GM18870 (cell line): ENCODE measurements at regions not wholly inside any gene's neighbourhood (a gene's known extent, or its start where the extent isn't known, plus 50 kb on each side); places are given as distances from the start of the nearest gene placed in this dataset.

Experiments used
- ATAC-seq: cut with Tn5 transposase; IDR thresholded peaks from one replicate; pipeline ENCODE4 v1.9.1; 2021; ENCODE audit warnings: moderate library complexity; ENCODE audit not compliant: unreplicated experiment

DNA sequence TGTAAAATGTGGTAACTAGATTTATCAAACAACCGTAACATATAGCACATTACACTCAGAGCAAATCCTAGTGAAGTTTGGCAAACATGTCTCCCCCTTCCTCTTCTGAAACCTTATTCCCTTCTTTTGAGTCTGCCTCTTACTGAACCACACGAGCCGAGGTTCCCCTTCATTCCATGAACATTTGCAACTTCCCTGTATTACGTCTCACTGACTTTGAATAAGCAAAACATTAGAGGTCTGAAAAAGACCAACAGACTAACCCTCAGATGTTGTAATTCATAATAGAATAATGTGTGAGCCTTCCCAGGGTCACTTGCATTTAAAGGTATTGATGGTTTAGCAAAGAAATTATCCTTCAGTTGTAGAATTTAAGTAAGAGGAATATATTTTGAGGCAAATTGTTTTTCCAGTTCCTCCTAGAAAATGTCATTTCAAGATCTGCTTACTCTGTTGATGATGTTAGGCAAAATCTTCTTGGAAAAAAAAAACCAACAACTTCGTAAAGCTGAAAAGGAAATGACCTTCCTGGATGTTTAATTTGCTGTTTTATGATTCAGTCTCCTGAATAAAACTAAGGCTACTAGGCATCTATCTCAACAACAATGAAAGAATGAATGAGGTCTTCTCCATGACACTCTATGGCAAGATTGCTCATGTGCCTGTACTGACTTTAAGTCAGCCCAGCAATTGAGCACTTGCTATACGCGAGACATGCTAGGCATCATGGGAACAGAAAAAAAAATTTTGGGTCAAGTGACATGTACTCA lies 296.9 kb upstream of the NECTIN3 start:
- no peak for ATAC-seq

DNA sequence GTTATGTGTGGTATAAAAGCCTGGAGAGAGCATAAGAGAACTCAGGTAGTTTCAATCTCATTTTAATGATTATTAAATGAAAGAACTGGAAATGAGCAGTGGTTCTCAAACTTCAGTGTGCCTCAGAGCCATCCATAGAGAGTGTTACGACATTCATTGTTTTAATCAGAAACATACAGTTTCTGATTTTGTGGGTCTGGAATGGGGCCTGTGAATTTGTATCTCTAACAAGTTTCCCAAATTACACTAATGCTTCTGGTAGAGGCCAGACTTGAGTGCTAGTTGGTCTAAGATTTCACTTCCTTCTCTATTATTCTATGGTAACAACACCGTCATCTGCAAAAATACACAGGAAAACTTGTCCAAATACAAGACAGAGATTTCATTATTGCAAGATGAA lies 292.0 kb upstream of the NECTIN3 start:
- no peak for ATAC-seq

DNA sequence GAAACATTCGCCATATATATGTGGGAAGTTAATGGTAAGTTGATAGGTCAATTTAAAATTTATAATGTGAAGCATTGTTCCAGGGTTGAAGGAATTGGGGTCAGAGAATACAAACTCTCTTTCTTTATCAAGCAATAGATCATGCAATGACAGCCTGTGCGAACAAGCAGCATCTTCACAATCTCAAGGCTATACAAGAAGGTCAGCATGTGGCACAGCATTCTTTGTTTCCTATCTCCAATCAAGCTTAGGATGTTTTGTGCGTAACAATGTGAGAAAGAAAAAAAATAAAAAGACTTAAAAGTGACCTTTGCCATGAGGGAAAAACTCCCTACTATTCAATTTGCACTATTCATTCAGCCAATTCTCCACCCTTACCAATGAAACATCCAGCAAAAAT lies 288.1 kb upstream of the NECTIN3 start:
- no peak for ATAC-seq

DNA sequence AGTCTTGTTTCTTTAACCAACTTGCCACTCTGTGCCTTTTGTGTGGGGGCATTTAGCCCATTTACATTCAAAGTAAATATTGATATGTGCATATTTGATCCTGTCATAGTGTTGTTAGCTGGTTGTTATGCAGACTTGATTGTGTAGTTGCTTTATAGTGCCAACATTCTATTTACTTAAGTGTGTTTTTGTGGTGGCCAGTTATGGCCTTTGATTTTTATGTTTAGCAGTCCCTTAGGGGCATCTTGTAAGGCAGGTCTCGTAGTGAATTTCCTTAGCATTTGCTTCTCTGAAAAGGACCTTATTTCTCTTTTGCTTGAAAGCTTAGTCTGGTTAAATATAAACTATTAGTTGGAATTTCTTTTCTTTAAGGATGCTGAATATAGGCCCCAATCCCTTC lies 282.8 kb upstream of the NECTIN3 start:
- ATAC-seq, result no peak

DNA sequence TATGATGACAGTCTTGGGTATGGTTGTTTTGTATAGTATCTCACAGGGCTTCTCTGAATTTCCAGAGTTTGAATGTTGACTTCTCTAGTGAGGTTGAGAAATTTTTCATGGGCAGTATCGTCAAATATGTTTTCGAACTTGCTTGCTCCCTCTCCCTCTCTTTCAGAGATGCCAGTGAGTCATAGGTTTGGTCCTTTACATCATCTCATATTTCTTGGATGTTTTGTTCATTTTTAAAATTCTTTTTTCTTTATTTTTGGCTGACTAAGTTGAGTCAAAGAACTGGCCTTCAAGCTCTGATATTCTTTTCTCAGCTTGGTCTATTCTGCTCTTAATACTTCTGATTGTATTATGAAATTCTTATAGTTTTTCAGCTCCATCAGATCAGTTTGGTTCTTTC lies 282.3 kb upstream of the NECTIN3 start:
- ATAC-seq, result no peak

DNA sequence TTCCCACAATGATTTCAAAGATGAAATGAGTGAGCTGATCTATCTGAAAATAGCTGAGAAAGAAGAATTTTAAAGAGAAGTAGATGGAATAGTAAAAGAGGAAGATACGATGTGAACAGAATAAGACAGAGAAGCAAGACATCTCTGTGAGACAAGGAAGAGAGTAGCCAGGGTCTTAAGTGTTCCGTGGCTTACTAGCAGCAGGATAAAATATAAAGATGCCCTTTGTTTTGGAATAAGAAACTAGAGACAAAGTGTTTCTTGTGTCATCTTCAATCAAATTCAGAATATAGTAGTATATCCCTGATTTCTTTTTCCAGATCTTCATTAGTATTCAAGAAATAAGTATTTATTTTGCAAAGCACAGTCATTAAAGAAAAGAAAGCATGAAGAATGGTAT lies 281.0 kb upstream of the NECTIN3 start:
- ATAC-seq, result no peak

DNA sequence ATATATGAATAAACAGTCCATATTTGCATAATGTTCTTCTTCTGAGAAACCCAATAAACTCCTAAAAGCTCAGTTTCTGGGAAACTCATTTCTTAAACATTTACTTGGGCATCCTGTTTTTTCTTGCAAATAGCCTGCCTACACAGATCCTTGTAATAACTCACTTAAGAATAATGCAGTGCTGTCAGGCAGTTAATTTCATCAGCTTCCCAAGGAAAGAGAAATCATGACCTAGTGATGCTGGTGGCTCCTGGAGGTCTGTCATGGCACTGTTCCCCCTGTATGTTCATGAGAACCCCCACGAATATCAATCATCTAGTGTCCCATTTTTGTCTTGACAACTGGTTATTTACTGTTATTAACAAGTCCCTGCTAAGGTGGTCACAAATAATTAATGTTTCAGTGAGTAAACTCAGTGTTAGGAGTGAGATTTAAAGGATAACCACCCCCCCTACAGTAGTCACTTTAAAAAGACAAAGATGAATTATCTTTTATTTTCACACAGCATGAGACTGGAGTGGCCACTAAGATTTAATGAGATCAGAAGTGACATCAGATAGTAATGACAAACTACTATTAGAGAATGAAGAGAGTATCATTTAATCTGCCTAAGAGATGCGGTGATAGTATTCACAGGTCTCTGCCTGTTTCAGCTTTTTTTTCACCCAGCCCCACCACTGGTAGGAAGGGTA lies 279.5 kb upstream of the NECTIN3 start:
- ATAC-seq, result no peak

DNA sequence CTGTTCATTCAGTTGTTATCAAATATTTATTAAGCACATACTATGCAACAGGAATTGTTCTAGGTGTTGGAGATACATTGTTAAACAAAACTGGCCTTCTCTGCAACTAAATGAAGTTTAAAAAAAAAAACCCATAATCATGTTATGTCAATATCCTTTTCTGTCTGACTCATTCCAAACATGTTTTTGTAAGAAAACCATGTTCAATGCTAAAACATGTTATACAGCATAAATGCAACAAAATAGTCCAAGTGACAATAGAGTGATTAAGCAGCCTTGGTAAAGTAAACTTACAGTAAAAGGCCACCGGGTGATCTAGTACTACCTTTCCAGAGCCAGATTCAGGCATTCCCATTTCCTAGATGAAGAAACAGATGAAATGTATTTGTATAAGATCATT lies 278.0 kb upstream of the NECTIN3 start:
- ATAC-seq, result no peak

DNA sequence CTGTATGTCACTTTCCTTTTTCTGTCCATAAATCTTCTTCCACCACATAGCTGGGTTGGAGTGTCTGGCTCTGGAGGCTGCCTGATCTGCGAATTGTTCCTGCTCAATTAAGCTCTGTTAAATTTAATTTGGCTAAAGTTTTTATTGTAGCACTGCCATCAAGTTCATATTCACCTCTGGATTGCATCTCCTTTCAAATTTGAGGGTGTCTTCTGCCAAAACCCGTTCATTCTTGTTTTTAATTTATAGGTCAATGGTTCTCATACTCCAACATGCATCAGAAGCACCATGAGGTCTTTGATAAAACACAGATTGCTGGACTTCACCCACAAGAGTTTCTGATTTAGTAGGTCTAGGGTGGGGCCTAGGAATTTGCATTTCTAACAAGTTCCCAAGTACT lies 276.5 kb upstream of the NECTIN3 start:
- ATAC-seq, result no peak

DNA sequence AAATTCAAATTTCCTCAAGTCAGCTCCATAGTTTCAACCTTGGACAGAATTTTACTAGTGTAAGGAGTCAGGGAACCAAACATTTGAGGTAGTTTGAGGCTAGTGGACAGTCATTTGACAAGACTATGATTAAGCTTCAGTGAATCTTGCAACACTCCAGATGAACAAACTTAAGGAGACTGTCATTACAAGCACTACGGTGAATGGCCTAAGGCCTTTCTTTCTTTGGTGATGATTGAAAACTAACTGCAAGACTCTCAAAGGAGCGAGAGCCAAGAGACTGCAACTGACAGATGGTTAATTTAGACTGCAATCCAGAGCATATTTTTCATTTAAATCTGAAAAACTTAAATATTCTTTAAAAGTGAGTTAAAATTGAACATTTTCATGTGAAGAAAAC lies 272.3 kb upstream of the NECTIN3 start:
- no peak for ATAC-seq

DNA sequence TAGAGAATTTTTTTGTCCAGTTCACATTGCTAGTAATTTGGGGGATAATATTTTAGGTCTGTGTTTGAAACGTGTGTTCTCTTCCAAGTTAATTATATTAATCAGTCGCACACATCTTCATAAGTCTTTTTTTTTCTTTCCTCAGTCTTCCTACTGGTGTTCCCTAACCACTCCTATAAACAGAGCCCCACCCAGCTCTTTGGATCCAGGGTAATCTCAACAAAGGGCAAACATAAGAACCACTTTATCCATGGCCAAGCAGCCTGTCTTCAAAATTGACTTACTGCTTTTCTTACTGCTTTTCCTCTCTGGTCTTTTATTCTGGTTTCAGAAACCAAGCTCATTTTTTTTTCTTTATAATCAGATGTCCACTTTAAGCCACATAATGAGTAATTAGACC lies 266.8 kb upstream of the NECTIN3 start:
- ATAC-seq, result no peak

DNA sequence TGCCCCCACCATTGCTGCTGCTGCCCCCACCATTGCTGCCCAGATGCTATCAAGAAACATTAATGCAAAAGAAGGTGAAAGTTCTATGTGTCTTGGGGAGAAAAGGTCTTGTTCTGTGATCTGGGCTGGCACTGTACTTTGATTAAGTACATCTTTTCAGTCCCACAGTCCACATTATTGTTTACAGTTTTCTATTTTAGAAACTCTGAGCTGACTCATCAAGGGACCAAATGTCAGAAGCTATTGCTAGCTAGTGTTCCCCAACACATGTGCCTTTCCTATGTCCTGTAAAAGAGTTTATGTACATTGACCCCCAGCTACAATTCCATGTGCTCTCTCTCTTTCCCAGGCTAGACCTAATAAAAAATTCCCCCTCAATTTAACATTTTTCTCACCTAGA lies 264.7 kb upstream of the NECTIN3 start:
- no peak for ATAC-seq

DNA sequence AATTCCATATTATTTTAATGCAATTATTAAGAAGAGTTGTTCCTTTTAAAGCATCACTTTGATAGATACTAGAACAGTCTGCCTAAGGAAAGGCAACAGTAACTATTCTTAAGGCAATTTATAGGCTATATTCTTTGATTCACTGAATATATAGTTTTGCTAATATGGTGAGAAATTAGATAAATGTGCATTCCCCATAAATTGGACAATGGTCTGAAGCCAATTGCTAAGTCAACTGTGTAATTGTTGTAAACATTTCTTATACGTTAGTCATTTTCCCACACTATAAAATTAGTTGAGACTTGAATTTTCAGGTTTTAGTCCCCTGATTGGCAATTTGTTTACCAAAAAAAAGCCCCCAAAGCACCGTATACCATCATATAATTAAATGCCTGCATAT lies 263.0 kb upstream of the NECTIN3 start:
- no peak for ATAC-seq

DNA sequence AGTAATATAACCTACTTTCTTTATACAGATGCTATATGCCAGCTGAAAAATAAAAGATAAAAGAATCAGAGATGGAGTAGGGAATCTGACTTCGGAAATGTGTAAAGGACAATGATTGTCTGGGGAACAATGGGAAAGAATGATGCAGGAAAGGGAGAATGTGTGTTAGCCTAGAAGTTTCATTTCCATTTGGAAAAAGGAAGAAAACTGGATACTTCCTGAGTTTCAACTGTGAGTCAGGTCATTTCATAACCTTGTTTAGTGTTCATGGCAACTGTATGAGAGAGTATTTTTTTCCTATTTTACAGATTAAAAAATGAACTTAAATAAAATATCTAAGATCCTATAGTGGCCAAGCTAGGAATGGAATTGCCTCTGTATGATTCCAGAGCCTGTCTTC lies 261.3 kb upstream of the NECTIN3 start:
- no peak for ATAC-seq

DNA sequence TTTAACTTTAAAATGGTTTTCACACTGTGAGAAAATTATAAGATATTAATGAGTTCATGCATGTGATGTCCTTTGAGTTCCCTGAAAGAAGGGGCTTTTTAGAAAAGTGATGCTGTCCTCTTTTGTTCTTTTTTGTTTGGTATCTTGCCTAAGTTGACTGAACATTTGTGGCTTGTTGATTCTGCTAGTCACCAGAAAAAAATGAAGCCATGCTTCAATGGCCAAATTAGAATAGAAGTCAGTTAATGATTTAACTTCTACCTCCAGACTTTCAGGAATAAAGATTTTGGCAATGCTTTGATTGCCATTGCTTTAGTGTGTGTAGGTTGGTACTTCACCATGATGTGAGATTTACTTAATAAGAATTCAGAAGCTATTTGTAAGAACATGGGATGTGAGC lies 260.6 kb upstream of the NECTIN3 start:
- no peak for ATAC-seq

DNA sequence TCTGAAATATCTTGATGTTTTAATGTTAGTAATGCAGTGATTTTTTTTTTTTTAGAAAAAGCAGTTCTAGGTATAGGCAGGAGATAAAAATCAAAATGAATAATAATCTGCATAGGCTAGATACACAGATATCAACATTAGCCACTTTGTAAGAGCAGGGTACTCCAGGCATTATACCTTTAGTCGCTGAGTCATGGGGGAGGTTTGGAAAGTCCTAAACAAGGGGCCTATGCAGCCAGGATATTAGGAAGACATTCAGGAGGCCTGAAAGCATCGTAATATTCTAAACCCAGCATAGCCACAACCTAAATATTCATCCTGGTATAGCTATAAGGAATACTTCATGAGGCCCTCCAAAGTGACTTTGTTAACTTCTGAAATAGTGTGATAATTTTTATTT lies 258.1 kb upstream of the NECTIN3 start:
- ATAC-seq, result no peak

DNA sequence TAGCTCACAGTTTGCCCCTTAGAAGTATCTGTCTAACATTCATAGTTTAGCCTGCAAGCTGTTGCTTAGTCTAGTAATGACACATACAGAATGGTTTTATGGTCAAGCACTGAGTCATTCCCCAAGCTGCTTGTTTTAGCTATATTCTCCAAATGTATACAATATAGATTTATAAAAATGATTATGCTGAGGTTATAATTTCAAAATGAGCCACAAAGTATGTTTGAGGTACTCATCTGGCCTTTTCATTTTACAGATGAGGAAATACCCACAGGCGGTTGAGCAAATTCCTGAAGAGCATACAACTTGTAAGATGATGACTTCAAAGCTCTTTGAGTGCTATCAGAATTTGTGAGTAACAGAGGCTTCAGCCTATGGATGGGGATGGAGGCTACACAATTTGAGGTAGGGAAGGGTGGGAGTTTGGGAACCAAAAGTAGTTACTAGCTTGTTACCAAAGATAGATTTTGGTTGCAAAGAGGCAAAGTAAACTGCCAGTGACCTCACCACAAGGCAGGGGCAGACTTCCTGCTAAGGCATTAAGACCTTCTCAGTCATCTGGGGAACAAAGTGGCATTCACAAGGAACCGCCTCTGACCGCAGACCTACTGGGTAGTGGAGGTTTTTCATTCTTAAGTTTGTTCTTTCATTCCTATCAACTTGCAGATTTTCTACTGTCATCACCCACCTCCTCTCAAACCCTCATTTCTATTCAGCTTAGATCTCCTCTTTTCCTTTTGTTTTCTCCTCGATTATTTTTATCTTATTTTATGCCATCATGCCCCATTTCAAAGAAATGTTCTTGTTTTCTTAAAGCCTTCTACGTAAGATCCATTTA lies 257.2 kb upstream of the NECTIN3 start:
- ATAC-seq, result peak; percentile 89

DNA sequence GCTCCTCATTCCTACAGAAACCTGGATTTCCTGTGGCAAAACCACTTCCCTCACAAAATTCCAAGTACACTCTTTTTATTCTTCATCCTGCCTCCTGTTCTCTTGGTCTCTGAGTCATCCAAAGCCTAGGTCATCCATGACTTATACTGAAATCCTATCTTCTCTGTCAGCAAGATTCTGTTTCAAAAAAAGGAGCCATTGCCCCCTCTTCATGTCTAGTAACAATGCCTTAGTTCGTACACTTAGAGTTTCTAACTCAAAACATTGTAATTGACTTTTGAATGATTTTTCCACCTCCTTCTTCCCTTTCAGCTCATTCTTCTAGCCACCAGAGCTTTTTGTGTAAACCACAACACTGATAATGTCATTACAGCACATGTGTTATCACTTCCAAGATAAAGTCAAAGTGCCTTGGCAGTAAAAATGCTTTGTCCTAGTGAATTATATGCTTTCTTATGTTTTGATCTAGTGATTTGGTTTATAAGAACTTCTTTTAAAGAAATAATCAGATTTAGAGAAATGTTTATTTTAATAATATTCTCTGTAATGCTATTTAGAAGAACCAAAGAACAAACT lies 256.5 kb upstream of the NECTIN3 start:
- no peak for ATAC-seq

DNA sequence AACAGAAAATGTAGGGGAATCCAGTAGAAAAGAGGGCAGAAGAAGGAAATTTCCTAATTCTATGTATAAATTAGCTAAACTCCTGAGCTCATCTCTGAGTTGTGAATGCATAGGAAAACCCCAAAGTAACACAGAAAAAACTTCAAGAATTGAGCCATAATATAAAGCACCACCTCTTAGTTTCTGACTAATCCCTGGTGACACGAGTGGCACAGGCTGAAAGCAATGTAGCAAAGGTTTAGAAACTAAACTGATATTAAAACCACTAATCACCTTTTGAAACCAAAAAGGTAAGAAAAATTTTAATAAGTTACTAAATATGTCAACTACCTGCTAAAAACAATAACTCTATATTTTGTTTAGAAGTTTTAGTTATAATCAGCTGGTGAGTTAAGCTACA lies 255.6 kb upstream of the NECTIN3 start:
- peak; percentile 54 for ATAC-seq

DNA sequence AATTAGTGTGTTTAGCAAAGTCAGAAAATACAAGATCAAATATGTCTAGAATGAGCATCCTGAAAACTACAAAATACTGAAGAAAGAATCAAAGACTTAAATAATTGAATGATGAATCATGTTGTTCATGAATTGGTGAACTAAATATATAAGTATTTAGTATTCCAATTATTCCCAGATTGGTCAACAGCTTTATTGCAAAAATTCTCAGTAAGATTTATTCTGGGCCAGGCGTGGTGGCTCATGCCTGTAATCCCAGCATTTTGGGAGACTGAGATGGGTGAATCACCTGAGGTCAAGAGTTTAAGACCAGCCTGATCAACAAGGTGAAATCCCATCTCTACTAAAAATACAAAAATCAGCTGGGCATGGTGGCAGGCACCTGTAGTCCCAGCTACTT lies 250.0 kb upstream of the NECTIN3 start:
- ATAC-seq, result no peak

DNA sequence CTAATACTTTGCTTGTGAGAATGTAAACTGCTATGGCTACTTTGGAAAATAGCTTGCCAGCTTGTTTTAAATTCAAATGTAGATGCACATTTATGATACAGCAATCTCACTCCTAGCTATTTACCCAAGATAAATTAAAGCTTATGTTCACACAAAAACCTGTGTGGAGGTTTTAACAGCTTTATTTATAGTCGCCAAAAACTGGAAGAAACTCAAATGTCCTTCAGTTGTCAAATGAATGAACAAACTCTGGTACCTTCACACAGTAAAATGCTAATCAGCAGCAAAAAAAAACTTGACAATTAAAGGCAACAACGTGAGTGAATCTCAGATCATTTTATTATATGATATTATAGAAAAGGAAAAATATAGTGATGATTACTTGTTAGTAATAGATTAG lies 248.6 kb upstream of the NECTIN3 start:
- no peak for ATAC-seq

DNA sequence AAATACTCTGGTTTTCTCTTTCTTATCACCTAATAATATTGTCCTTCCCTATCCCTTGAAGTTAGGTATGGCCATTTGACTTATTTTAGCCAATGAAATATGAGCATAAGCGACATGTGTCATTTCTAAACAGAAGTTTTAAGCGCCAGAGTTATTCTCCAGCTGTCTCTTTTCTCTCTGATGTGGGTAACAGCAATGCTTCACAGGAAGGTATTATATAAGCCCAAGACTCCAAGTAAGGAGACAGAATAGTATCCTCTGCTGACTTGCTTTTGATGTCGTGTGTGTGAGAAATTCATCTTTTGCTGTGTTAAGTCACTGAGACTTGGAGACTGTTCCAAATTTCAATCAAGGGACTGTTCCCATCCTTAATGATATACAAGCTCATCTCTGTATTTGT lies 224.6 kb upstream of the NECTIN3 start:
- no peak for ATAC-seq
